Trophoblast cell (in vitro differentiated cells and primary cell): ENCODE measurements at regions not wholly inside any gene's neighbourhood (a gene's known extent, or its start where the extent isn't known, plus 50 kb on each side); places are given as distances from the start of the nearest gene placed in this dataset.
"Not testable (repeated sequence)": the region's sequence is repeated elsewhere in the genome, so short reads cannot be mapped to it uniquely, and the experiment has no call there.

ENCODE experiments used
- DNase-seq, 2 donors: peaks; one replicate each; pipeline ENCODE4 v3.0.0-alpha.2; 2016
- H2AFZ ChIP-seq: 2 replicates; pipeline ENCODE4 v1.6.1; 2013; ENCODE audit warnings: low read length, moderate library complexity, mild to moderate bottlenecking; ENCODE audit not compliant: insufficient read depth, poor library complexity
- H2AK5ac ChIP-seq: 2 replicates; pipeline ENCODE4 v1.6.1; 2013; ENCODE audit warnings: mild to moderate bottlenecking, low read length
- H2BK120ac ChIP-seq: 2 replicates; pipeline ENCODE4 v1.6.1; 2013; ENCODE audit warnings: low read length, mild to moderate bottlenecking, moderate library complexity; ENCODE audit not compliant: insufficient read depth, poor library complexity
- H2BK12ac ChIP-seq: 2 replicates; pipeline ENCODE4 v1.6.1; 2013; ENCODE audit warnings: mild to moderate bottlenecking, low read length, moderate library complexity
- H2BK5ac ChIP-seq: 2 replicates; pipeline ENCODE4 v1.6.1; 2013; ENCODE audit warnings: low read length, low read depth, moderate library complexity, mild to moderate bottlenecking; ENCODE audit not compliant: poor library complexity
- H3K14ac ChIP-seq: 2 replicates; pipeline ENCODE4 v1.6.1; 2013; ENCODE audit warnings: mild to moderate bottlenecking, low read length
- H3K18ac ChIP-seq: 2 replicates; pipeline ENCODE4 v1.6.1; 2013; ENCODE audit warnings: mild to moderate bottlenecking, low read length
- H3K23ac ChIP-seq: 2 replicates; pipeline ENCODE4 v1.6.1; 2013; ENCODE audit warnings: low read length
- H3K27ac ChIP-seq: 2 replicates; pipeline ENCODE4 v1.5.1; 2013; ENCODE audit warnings: low read depth, mild to moderate bottlenecking, inconsistent platforms, low read length, moderate library complexity
- H3K27me3 ChIP-seq: 2 replicates; pipeline ENCODE4 v1.6.1; 2013; ENCODE audit warnings: inconsistent platforms, mild to moderate bottlenecking, low read length, moderate library complexity; ENCODE audit not compliant: insufficient read depth
- H3K36me3 ChIP-seq, 2 experiments: 1 replicate in 1 of 2; 2 replicates in 1 of 2; pipeline ENCODE4 v1.6.1; 2013; ENCODE audit warnings: low read length in 2 of 2, mild to moderate bottlenecking in 2 of 2, moderate library complexity in 1 of 2; ENCODE audit not compliant: insufficient read depth in 2 of 2, control insufficient read depth in 1 of 2
- H3K4ac ChIP-seq: 2 replicates; pipeline ENCODE4 v1.6.1; 2013; ENCODE audit warnings: low read depth, mild to moderate bottlenecking, low read length, moderate library complexity
- H3K4me1 ChIP-seq, 2 experiments: 1 replicate in 1 of 2; 2 replicates in 1 of 2; pipeline ENCODE4 v1.6.1; 2013; ENCODE audit warnings: low read length in 2 of 2, mild to moderate bottlenecking in 2 of 2, moderate library complexity in 1 of 2; ENCODE audit not compliant: insufficient read depth in 2 of 2, control insufficient read depth in 1 of 2
- H3K4me2 ChIP-seq: 2 replicates; pipeline ENCODE4 v1.6.1; 2013; ENCODE audit warnings: inconsistent platforms, mild to moderate bottlenecking, low read length, moderate library complexity
- H3K4me3 ChIP-seq: 2 replicates; pipeline ENCODE4 v1.5.1; 2013; ENCODE audit warnings: mild to moderate bottlenecking, low read depth, low read length, inconsistent platforms
- H3K79me1 ChIP-seq: one replicate; pipeline ENCODE4 v1.6.1; 2013; ENCODE audit warnings: low read length
- H3K79me2 ChIP-seq: 2 replicates; pipeline ENCODE4 v1.6.1; 2013; ENCODE audit warnings: low read length, mild to moderate bottlenecking; ENCODE audit not compliant: control insufficient read depth, insufficient read depth, poor library complexity
- H3K9ac ChIP-seq: 2 replicates; pipeline ENCODE4 v1.6.1; 2013; ENCODE audit warnings: mild to moderate bottlenecking, low read length
- H3K9me3 ChIP-seq: 2 replicates; pipeline ENCODE4 v1.6.1; 2013; ENCODE audit warnings: low read depth, mild to moderate bottlenecking, control low read depth, inconsistent platforms, low read length; ENCODE audit not compliant: insufficient read depth
- H4K12ac ChIP-seq: 2 replicates; pipeline ENCODE4 v1.6.1; 2013; ENCODE audit warnings: low read depth, mild to moderate bottlenecking, low read length, moderate library complexity
- H4K8ac ChIP-seq: 2 replicates; pipeline ENCODE4 v1.6.1; 2013; ENCODE audit warnings: low read depth, mild to moderate bottlenecking, low read length, moderate library complexity
- H4K91ac ChIP-seq: one replicate; pipeline ENCODE4 v1.6.1; 2013; ENCODE audit warnings: low read depth, mild to moderate bottlenecking, low read length, moderate library complexity
- WGBS: extraction: QIAGEN DNeasy Blood & Tissue Kit; methylation state at CpG from one replicate; pipeline ENCODE4 v1.1.7; 2013; ENCODE audit warnings: missing lambda C conversion rate; ENCODE audit not compliant: insufficient read length, insufficient coverage; ENCODE audit errors: extremely low coverage; 5-methylcytosine and 5-hydroxymethylcytosine counted together

GRCh38 chr7:150081865-150082264 lies 208.1 kb downstream of the ATP6V0E2 start:
- not testable (repeated sequence) for H3K27me3 ChIP-seq, H2BK12ac ChIP-seq, H3K9ac ChIP-seq, H4K8ac ChIP-seq, H3K27ac ChIP-seq, H3K23ac ChIP-seq, H3K36me3 ChIP-seq, H2AK5ac ChIP-seq, H3K4ac ChIP-seq, H2BK120ac ChIP-seq, H4K12ac ChIP-seq, H2BK5ac ChIP-seq, H3K4me2 ChIP-seq, H3K4me3 ChIP-seq, H3K79me1 ChIP-seq, H3K4me1 ChIP-seq, H4K91ac ChIP-seq, H3K9me3 ChIP-seq, H3K79me2 ChIP-seq, H3K14ac ChIP-seq, H3K18ac ChIP-seq, DNase-seq, H2AFZ ChIP-seq

DNA sequence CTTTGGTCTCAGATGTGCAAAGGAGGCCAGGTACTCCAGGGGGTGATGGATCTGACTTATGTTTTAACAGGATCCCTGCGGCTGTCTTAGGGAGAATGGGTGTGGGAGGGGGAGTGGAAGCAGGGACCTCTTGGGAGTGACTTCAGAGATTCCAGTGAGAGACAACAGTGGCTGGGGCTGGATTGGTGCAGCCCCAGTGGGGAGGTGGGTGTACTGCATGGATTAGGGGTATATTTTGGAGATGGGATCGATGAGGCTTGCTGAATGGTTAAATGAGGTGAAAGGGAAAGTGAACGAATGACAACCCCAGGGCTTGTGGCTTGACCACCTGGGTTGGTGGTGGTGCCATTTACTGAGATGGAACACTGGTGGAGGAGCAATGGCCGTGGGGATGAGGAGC lies 211.0 kb downstream of the ATP6V0E2 start:
- H3K4me1 ChIP-seq, H3K23ac ChIP-seq, H3K4me3 ChIP-seq, H3K36me3 ChIP-seq, H2BK12ac ChIP-seq, H3K27me3 ChIP-seq, H4K91ac ChIP-seq, DNase-seq, H3K27ac ChIP-seq, H2AFZ ChIP-seq, H3K18ac ChIP-seq, H3K9ac ChIP-seq, H4K8ac ChIP-seq, H3K9me3 ChIP-seq, H4K12ac ChIP-seq, H2BK5ac ChIP-seq, H3K4ac ChIP-seq, H2BK120ac ChIP-seq, H3K79me2 ChIP-seq, H2AK5ac ChIP-seq, H3K14ac ChIP-seq, H3K4me2 ChIP-seq, H3K79me1 ChIP-seq: not testable (repeated sequence)
- 100% methylated on average over 1 of the region's 4 CpGs for WGBS

DNA sequence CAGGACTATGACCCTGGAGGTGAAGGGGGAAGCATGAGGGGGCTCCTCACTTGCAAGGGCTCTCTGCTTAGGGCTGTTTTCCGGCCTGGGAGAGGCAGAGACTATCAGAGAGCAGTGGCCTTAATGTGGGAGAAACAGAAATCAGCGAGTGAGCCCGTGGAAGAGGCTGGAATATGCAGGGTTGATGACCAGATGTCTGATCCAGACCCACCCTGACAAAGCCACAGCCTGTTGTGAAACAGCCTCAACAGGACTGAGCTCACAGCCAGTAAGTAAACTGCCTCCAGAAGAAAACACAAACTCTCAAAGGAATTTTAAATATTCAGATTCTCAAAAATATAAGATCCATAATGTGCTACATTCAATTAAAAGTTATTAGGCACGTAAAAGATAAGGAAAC lies 213.7 kb downstream of the ATP6V0E2 start:
- H3K23ac ChIP-seq, H2BK12ac ChIP-seq, H3K4ac ChIP-seq, H3K27me3 ChIP-seq, H3K27ac ChIP-seq, H3K9ac ChIP-seq, H3K9me3 ChIP-seq, H3K79me2 ChIP-seq, H3K79me1 ChIP-seq, H3K18ac ChIP-seq, H3K36me3 ChIP-seq, H3K4me1 ChIP-seq, H4K12ac ChIP-seq, H4K91ac ChIP-seq, H2BK120ac ChIP-seq, DNase-seq, H3K4me3 ChIP-seq, H2AFZ ChIP-seq, H3K14ac ChIP-seq, H4K8ac ChIP-seq, H2AK5ac ChIP-seq, H3K4me2 ChIP-seq, H2BK5ac ChIP-seq: not testable (repeated sequence)
- no CpG with 5 or more reads among the region's 4 CpGs for WGBS

GRCh38 chr7:150089139-150089538 lies 215.4 kb downstream of the ATP6V0E2 start:
- not testable (repeated sequence) for H2BK5ac ChIP-seq, H3K9ac ChIP-seq, H3K36me3 ChIP-seq, H4K91ac ChIP-seq, H3K18ac ChIP-seq, H3K79me1 ChIP-seq, DNase-seq, H3K4me3 ChIP-seq, H2AFZ ChIP-seq, H3K9me3 ChIP-seq, H3K79me2 ChIP-seq, H3K4ac ChIP-seq, H3K4me2 ChIP-seq, H2AK5ac ChIP-seq, H3K23ac ChIP-seq, H2BK12ac ChIP-seq, H2BK120ac ChIP-seq, H3K14ac ChIP-seq, H4K8ac ChIP-seq, H3K27me3 ChIP-seq, H3K4me1 ChIP-seq, H3K27ac ChIP-seq, H4K12ac ChIP-seq
- no CpG with 5 or more reads among the region's 1 CpG for WGBS

- H3K79me2 ChIP-seq, H4K91ac ChIP-seq, H3K4ac ChIP-seq, H3K4me3 ChIP-seq, H3K27me3 ChIP-seq, H2BK12ac ChIP-seq, H2AFZ ChIP-seq, H4K12ac ChIP-seq, DNase-seq, H3K9me3 ChIP-seq, H3K9ac ChIP-seq, H3K4me1 ChIP-seq, H2BK5ac ChIP-seq, H3K18ac ChIP-seq, H3K79me1 ChIP-seq, H3K36me3 ChIP-seq, H3K27ac ChIP-seq, H3K23ac ChIP-seq, H2AK5ac ChIP-seq, H3K14ac ChIP-seq, H2BK120ac ChIP-seq, H3K4me2 ChIP-seq, H4K8ac ChIP-seq: not testable (repeated sequence)
- WGBS: no CpG with 5 or more reads among the region's 3 CpGs
Measured at GRCh38 chr7:150090776-150091175, 217.0 kb downstream of the ATP6V0E2 start.
